ENCODE measurements at regions not wholly inside any gene's neighbourhood (a gene's known extent, or its start where the extent isn't known, plus 50 kb on each side); places are given as distances from the start of the nearest gene placed in this dataset.

- no peak overlapping the region for H3K4me3 ChIP-seq (ENCODE audit: low read length)
- H3K9me3 ChIP-seq (ENCODE audit: insufficient read depth, low read depth, low read length) = no peaks in the 10 kb centered on the region
- no peak overlapping the region for H3K27ac ChIP-seq (ENCODE audit: low read depth, low read length)
- H3K27me3 ChIP-seq (ENCODE audit: insufficient read depth, low read length) = no peaks in the 10 kb centered on the region
- H3K4me1 ChIP-seq (ENCODE audit: insufficient read depth, low read length) = no peaks in the 10 kb centered on the region
- WGBS = 93% methylated on average over 3 of the region's 3 CpGs
- H3K9ac ChIP-seq (ENCODE audit: low read depth, low read length) = no peak overlapping the region
- no peaks in the 10 kb centered on the region for H3K36me3 ChIP-seq (ENCODE audit: insufficient read depth, low read length)
Observed at GRCh38 chr5:145365464-145365863, 469.7 kb downstream of the PRELID2 start.

GRCh38 chr5:145362266-145362665 lies 472.9 kb downstream of the PRELID2 start:
- Histone ChIP-seq H3K9me3 (ENCODE audit: insufficient read depth, low read depth, low read length) (no peaks in the 10 kb centered on the region), H3K27me3 (ENCODE audit: insufficient read depth, low read length) (no peaks in the 10 kb centered on the region), H3K27ac (ENCODE audit: low read depth, low read length) (no peak overlapping the region), H3K4me3 (ENCODE audit: low read length) (no peak overlapping the region), H3K36me3 (ENCODE audit: insufficient read depth, low read length) (no peaks in the 10 kb centered on the region), H3K9ac (ENCODE audit: low read depth, low read length) (no peak overlapping the region), H3K4me1 (ENCODE audit: insufficient read depth, low read length) (no peaks in the 10 kb centered on the region)
- WGBS = 86% methylated on average over 2 of the region's 2 CpGs

- Histone ChIP-seq H3K4me1 (ENCODE audit: insufficient read depth, low read length) (no peaks in the 10 kb centered on the region), H3K4me3 (ENCODE audit: low read length) (no peak overlapping the region), H3K27ac (ENCODE audit: low read depth, low read length) (no peak overlapping the region), H3K9me3 (ENCODE audit: insufficient read depth, low read depth, low read length) (no peaks in the 10 kb centered on the region), H3K27me3 (ENCODE audit: insufficient read depth, low read length) (no peaks in the 10 kb centered on the region), H3K36me3 (ENCODE audit: insufficient read depth, low read length) (no peaks in the 10 kb centered on the region), H3K9ac (ENCODE audit: low read depth, low read length) (no peak overlapping the region)
Observed at GRCh38 chr5:145360936-145361335, 474.2 kb downstream of the PRELID2 start.

- Histone ChIP-seq H3K36me3 (ENCODE audit: insufficient read depth, low read length) (no peaks in the 10 kb centered on the region), H3K4me1 (ENCODE audit: insufficient read depth, low read length) (no peaks in the 10 kb centered on the region), H3K27me3 (ENCODE audit: insufficient read depth, low read length) (no peaks in the 10 kb centered on the region), H3K4me3 (ENCODE audit: low read length) (no peak overlapping the region), H3K9me3 (ENCODE audit: insufficient read depth, low read depth, low read length) (no peaks in the 10 kb centered on the region), H3K9ac (ENCODE audit: low read depth, low read length) (no peak overlapping the region), H3K27ac (ENCODE audit: low read depth, low read length) (no peak overlapping the region)
- WGBS = 91% methylated on average over 1 of the region's 1 CpG
Observed at GRCh38 chr5:145350513-145350912, 484.6 kb downstream of the PRELID2 start.

GRCh38 chr5:145347026-145347616 lies 488.0 kb downstream of the PRELID2 start:
- H3K4me3 ChIP-seq (ENCODE audit: low read length) = no peak overlapping the region
- H3K36me3 ChIP-seq (ENCODE audit: insufficient read depth, low read length) = no peaks in the 10 kb centered on the region
- H3K9me3 ChIP-seq (ENCODE audit: insufficient read depth, low read depth, low read length) = no peaks in the 10 kb centered on the region
- H3K27ac ChIP-seq (ENCODE audit: low read depth, low read length) = no peak overlapping the region
- 90% methylated on average over 4 of the region's 4 CpGs for WGBS
- no peaks in the 10 kb centered on the region for H3K4me1 ChIP-seq (ENCODE audit: insufficient read depth, low read length)
- H3K9ac ChIP-seq (ENCODE audit: low read depth, low read length) = no peak overlapping the region
- no peaks in the 10 kb centered on the region for H3K27me3 ChIP-seq (ENCODE audit: insufficient read depth, low read length)

- no peak overlapping the region for H3K4me3 ChIP-seq (ENCODE audit: low read length)
- no peaks in the 10 kb centered on the region for H3K9me3 ChIP-seq (ENCODE audit: insufficient read depth, low read depth, low read length)
- no peak overlapping the region for H3K27ac ChIP-seq (ENCODE audit: low read depth, low read length)
- H3K36me3 ChIP-seq (ENCODE audit: insufficient read depth, low read length) = no peaks in the 10 kb centered on the region
- 100% methylated on average over 3 of the region's 3 CpGs for WGBS
- H3K4me1 ChIP-seq (ENCODE audit: insufficient read depth, low read length) = no peaks in the 10 kb centered on the region
- no peaks in the 10 kb centered on the region for H3K27me3 ChIP-seq (ENCODE audit: insufficient read depth, low read length)
- no peak overlapping the region for H3K9ac ChIP-seq (ENCODE audit: low read depth, low read length)
Observed at GRCh38 chr5:145345511-145346287, 489.4 kb downstream of the PRELID2 start.

- Histone ChIP-seq H3K4me3 (ENCODE audit: low read length) (no peak overlapping the region), H3K27me3 (ENCODE audit: insufficient read depth, low read length) (no peaks in the 10 kb centered on the region)
- WGBS = 100% methylated on average over 1 of the region's 1 CpG
Observed at GRCh38 chr5:145341842-145342241, 493.3 kb downstream of the PRELID2 start.

GRCh38 chr5:145340099-145340498 lies 495.0 kb downstream of the PRELID2 start:
- H3K4me1 ChIP-seq (ENCODE audit: insufficient read depth, low read length) = no peaks in the 10 kb centered on the region
- H3K27ac ChIP-seq (ENCODE audit: low read depth, low read length) = no peak overlapping the region
- WGBS = 94% methylated on average over 3 of the region's 3 CpGs
- H3K36me3 ChIP-seq (ENCODE audit: insufficient read depth, low read length) = no peaks in the 10 kb centered on the region
- no peak overlapping the region for H3K9ac ChIP-seq (ENCODE audit: low read depth, low read length)
- no peaks in the 10 kb centered on the region for H3K27me3 ChIP-seq (ENCODE audit: insufficient read depth, low read length)
- no peak overlapping the region for H3K4me3 ChIP-seq (ENCODE audit: low read length)
- peaks cover 2% of the 10 kb centered on the region; the same call in 1 of the 2 replicates for H3K9me3 ChIP-seq (ENCODE audit: insufficient read depth, low read depth, low read length)

More at GRCh38 chr5:145341842-145342241, 493.3 kb downstream of the PRELID2 start:
- H3K9me3 ChIP-seq (ENCODE audit: insufficient read depth, low read depth, low read length) = no peaks in the 10 kb centered on the region
- H3K27ac ChIP-seq (ENCODE audit: low read depth, low read length) = no peak overlapping the region
- H3K9ac ChIP-seq (ENCODE audit: low read depth, low read length) = no peak overlapping the region
- no peaks in the 10 kb centered on the region for H3K4me1 ChIP-seq (ENCODE audit: insufficient read depth, low read length)
- no peaks in the 10 kb centered on the region for H3K36me3 ChIP-seq (ENCODE audit: insufficient read depth, low read length)

- no peaks in the 10 kb centered on the region for H3K9me3 ChIP-seq (ENCODE audit: insufficient read depth, low read depth, low read length)
- no peak overlapping the region for H3K27ac ChIP-seq (ENCODE audit: low read depth, low read length)
- no peak overlapping the region for H3K4me3 ChIP-seq (ENCODE audit: low read length)
- H3K36me3 ChIP-seq (ENCODE audit: insufficient read depth, low read length) = no peaks in the 10 kb centered on the region
- H3K4me1 ChIP-seq (ENCODE audit: insufficient read depth, low read length) = no peaks in the 10 kb centered on the region
- no peak overlapping the region for H3K9ac ChIP-seq (ENCODE audit: low read depth, low read length)
- no peaks in the 10 kb centered on the region for H3K27me3 ChIP-seq (ENCODE audit: insufficient read depth, low read length)
Observed at GRCh38 chr5:145324767-145325479, 510.2 kb downstream of the PRELID2 start.

GRCh38 chr5:145324101-145324500 lies 511.0 kb downstream of the PRELID2 start:
- no peak overlapping the region for H3K27ac ChIP-seq (ENCODE audit: low read depth, low read length)
- WGBS = 80% methylated on average over 1 of the region's 1 CpG
- H3K9ac ChIP-seq (ENCODE audit: low read depth, low read length) = no peak overlapping the region
- no peaks in the 10 kb centered on the region for H3K4me1 ChIP-seq (ENCODE audit: insufficient read depth, low read length)
- H3K9me3 ChIP-seq (ENCODE audit: insufficient read depth, low read depth, low read length) = no peaks in the 10 kb centered on the region
- no peaks in the 10 kb centered on the region for H3K27me3 ChIP-seq (ENCODE audit: insufficient read depth, low read length)
- H3K36me3 ChIP-seq (ENCODE audit: insufficient read depth, low read length) = no peaks in the 10 kb centered on the region
- no peak overlapping the region for H3K4me3 ChIP-seq (ENCODE audit: low read length)

GRCh38 chr5:145316282-145316681 lies 518.9 kb downstream of the PRELID2 start:
- no peaks in the 10 kb centered on the region for H3K9me3 ChIP-seq (ENCODE audit: insufficient read depth, low read depth, low read length)
- no peaks in the 10 kb centered on the region for H3K27me3 ChIP-seq (ENCODE audit: insufficient read depth, low read length)
- WGBS = 88% methylated on average over 2 of the region's 2 CpGs

More at GRCh38 chr5:145316282-145316681, 518.9 kb downstream of the PRELID2 start:
- H3K9ac ChIP-seq (ENCODE audit: low read depth, low read length) = no peak overlapping the region
- no peak overlapping the region for H3K4me3 ChIP-seq (ENCODE audit: low read length)
- H3K4me1 ChIP-seq (ENCODE audit: insufficient read depth, low read length) = no peaks in the 10 kb centered on the region
- H3K27ac ChIP-seq (ENCODE audit: low read depth, low read length) = no peak overlapping the region
- no peaks in the 10 kb centered on the region for H3K36me3 ChIP-seq (ENCODE audit: insufficient read depth, low read length)

Data from HUES64 (cell line).